ENCODE measurements at regions not wholly inside any gene's neighbourhood (a gene's known extent, or its start where the extent isn't known, plus 50 kb on each side); places are given as distances from the start of the nearest gene placed in this dataset.
"Not testable (repeated sequence)": the region's sequence is repeated elsewhere in the genome, so short reads cannot be mapped to it uniquely, and the experiment has no call there.

DNA sequence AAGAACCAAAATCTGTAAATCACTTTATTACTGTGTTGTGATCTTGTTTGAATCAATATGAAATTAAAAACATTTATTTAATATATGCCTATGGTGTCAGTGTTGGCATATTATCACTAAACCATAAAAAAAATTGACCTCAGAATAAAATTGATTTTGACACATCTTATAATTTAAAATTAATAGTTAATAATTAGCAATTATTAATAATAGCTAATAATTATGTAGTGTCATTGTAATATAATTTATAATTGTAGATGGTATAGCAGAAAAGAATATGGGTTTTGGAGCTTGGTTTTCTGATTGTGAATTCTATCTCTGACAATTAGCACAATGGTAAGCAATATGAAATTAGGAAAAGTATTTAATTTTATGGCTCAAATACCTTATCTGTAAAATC lies 89.4 kb upstream of the CNTNAP2 start:
- Histone ChIP-seq H3K36me3 (replicated peaks in 1 of 2) (no peaks in the 10 kb centered on the region), H3K27ac (no peak overlapping the region), H3K4me3 (no peak overlapping the region), H3K4me1 (replicated peaks in 1 of 2) (no peaks in the 10 kb centered on the region), H3K9me3 (replicated peaks in 1 of 3) (no peaks in the 10 kb centered on the region), H3K27me3 (no peaks in the 10 kb centered on the region)
- intact Hi-C loops (cut with DNase I), result no loop called here
- no peak for DNase-seq
- no peak for TF ChIP-seq CTCF (IDR thresholded peaks at IDR 0.05)
- no peak for TF ChIP-seq POLR2A (IDR thresholded peaks at IDR 0.05)

- Histone ChIP-seq H3K27ac (no peak overlapping the region), H3K4me3 (no peak overlapping the region), H3K4me1 (replicated peaks in 1 of 2) (no peaks in the 10 kb centered on the region), H3K27me3 (no peaks in the 10 kb centered on the region), H3K36me3 (replicated peaks in 1 of 2) (no peaks in the 10 kb centered on the region), H3K9me3 (replicated peaks in 1 of 3) (no peaks in the 10 kb centered on the region)
- no peak for DNase-seq
- intact Hi-C loops (cut with DNase I), result no loop called here
- TF ChIP-seq POLR2A (IDR thresholded peaks at IDR 0.05), result no peak
- no peak for TF ChIP-seq CTCF (IDR thresholded peaks at IDR 0.05)
- 64 to 84% (median 80%) methylated on average over 5 of the region's 5 CpGs for WGBS, 4 donors
These were observed 93.8 kb upstream of the CNTNAP2 start for GRCh38 chr7:146022776-146023175.

GRCh38 chr7:146019041-146020004 lies 97.3 kb upstream of the CNTNAP2 start:
- H3K9me3 ChIP-seq (replicated peaks in 1 of 3); H3K27me3 ChIP-seq; H3K4me3 ChIP-seq; H3K27ac ChIP-seq; DNase-seq; H3K36me3 ChIP-seq (replicated peaks in 1 of 2); intact Hi-C loops (cut with DNase I); H3K4me1 ChIP-seq (replicated peaks in 1 of 2): not testable (repeated sequence)
- 87 to 96% (median 90%) methylated on average over 18 to 32 of the region's 33 CpGs for WGBS, 4 donors

DNA sequence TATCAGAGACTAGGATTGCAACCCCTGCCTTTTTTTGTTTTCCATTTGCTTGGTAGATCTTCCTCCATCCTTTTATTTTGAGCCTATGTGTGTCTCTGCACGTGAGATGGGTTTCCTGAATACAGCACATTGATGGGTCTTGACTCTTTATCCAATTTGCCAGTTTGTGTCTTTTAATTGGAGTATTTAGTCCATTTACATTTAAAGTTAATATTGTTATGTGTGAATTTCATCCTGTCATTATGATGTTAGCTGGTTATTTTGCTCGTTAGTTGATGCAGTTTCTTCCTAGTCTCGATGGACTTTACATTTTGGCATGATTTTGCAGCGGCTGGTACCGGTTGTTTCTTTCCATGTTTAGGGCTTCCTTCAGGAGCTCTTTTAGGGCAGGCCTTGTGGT lies 99.2 kb upstream of the CNTNAP2 start:
- H3K27ac ChIP-seq; H3K9me3 ChIP-seq (replicated peaks in 1 of 3); DNase-seq; H3K36me3 ChIP-seq (replicated peaks in 1 of 2); H3K4me3 ChIP-seq; H3K4me1 ChIP-seq (replicated peaks in 1 of 2); intact Hi-C loops (cut with DNase I); H3K27me3 ChIP-seq: not testable (repeated sequence)
- 83 to 97% (median 89%) methylated on average over 4 to 5 of the region's 5 CpGs for WGBS, 4 donors

DNA sequence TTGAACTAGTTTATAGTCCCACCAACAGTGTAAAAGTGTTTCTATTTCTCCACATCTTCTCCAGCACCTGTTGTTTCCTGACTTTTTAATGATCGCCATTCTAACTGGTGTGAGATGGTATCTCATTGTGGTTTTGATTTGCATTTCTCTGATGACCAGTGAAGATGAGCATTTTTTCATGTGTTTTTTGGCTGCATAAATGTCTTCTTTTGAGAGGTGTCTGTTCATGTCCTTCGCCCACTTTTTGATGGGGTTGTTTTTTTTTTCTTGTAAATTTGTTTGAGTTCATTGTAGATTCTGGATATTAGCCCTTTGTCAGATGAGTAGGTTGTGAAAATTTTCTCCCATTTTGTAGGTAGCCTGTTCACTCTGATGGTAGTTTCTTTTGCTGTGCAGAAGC lies 102.4 kb upstream of the CNTNAP2 start:
- 50 to 100% (median 87%) methylated on average over 1 to 2 of the region's 2 CpGs for WGBS, 4 donors
- H3K36me3 ChIP-seq (replicated peaks in 1 of 2); H3K4me1 ChIP-seq (replicated peaks in 1 of 2); H3K27me3 ChIP-seq; intact Hi-C loops (cut with DNase I); H3K9me3 ChIP-seq (replicated peaks in 1 of 3); H3K27ac ChIP-seq; H3K4me3 ChIP-seq; DNase-seq: not testable (repeated sequence)

- DNase-seq, result no peak
- Histone ChIP-seq H3K4me1 (replicated peaks in 1 of 2) (no peaks in the 10 kb centered on the region), H3K4me3 (no peak overlapping the region), H3K27me3 (no peaks in the 10 kb centered on the region), H3K36me3 (replicated peaks in 1 of 2) (no peaks in the 10 kb centered on the region), H3K27ac (no peak overlapping the region), H3K9me3 (replicated peaks in 1 of 3) (no peaks in the 10 kb centered on the region)
- intact Hi-C loops (cut with DNase I), result no loop called here
- no peak for TF ChIP-seq CTCF (IDR thresholded peaks at IDR 0.05)
- TF ChIP-seq POLR2A (IDR thresholded peaks at IDR 0.05), result no peak
- 79 to 89% (median 84%) methylated on average over 8 of the region's 8 CpGs for WGBS, 4 donors
These were observed 108.3 kb upstream of the CNTNAP2 start for GRCh38 chr7:146008293-146008692.
